Omental fat pad (tissue), 3 donors: ENCODE measurements at regions not wholly inside any gene's neighbourhood (a gene's known extent, or its start where the extent isn't known, plus 50 kb on each side); places are given as distances from the start of the nearest gene placed in this dataset.
A peak's percentile ranks its signal among the peaks of the same experiment; 100 is the strongest.

Source experiments
- ATAC-seq: fragments of 150-250 bp; one replicate; pipeline ENCODE4 v1.9.1; 2016; ENCODE audit warnings: mild to moderate bottlenecking, moderate library complexity; ENCODE audit not compliant: low FRiP score
- DNase-seq: peaks from one replicate; pipeline ENCODE4 v3.0.0-alpha.2; 2019; ENCODE audit warnings: low spot score
- TF ChIP-seq, protein P1 (sequence below), 3 donors: fragments of 450-650 bp; IDR thresholded peaks; one replicate each; pipeline ENCODE4 v1.5.1; 2016 to 2017; ENCODE audit warnings: antibody characterized with exemption in 3 of 3, mild to moderate bottlenecking in 3 of 3, moderate library complexity in 2 of 3

DNA sequence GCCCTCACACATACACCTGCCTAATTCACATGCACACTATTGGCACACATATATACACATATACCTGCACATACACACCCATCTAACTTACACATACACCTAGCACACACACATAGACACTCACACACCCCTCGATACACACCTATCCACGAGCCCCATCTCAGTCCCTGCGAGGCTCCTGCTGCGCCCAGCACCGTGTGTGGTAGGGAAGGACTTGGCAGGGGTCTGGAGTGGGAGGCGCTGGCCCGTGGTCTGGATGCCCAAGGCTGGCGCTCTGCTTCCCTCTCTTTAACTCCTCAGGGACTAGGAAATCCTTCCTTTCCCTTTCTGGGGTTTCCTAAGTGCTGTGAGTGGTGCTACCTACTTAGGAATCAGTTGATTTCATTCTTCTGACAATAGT, 202.7 kb downstream of the UQCRFS1 start:
- DNase-seq = no peak
- TF ChIP-seq, protein P1, sequence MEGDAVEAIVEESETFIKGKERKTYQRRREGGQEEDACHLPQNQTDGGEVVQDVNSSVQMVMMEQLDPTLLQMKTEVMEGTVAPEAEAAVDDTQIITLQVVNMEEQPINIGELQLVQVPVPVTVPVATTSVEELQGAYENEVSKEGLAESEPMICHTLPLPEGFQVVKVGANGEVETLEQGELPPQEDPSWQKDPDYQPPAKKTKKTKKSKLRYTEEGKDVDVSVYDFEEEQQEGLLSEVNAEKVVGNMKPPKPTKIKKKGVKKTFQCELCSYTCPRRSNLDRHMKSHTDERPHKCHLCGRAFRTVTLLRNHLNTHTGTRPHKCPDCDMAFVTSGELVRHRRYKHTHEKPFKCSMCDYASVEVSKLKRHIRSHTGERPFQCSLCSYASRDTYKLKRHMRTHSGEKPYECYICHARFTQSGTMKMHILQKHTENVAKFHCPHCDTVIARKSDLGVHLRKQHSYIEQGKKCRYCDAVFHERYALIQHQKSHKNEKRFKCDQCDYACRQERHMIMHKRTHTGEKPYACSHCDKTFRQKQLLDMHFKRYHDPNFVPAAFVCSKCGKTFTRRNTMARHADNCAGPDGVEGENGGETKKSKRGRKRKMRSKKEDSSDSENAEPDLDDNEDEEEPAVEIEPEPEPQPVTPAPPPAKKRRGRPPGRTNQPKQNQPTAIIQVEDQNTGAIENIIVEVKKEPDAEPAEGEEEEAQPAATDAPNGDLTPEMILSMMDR (IDR thresholded peaks at IDR 0.05) = no peak
- ATAC-seq = no peak

DNA sequence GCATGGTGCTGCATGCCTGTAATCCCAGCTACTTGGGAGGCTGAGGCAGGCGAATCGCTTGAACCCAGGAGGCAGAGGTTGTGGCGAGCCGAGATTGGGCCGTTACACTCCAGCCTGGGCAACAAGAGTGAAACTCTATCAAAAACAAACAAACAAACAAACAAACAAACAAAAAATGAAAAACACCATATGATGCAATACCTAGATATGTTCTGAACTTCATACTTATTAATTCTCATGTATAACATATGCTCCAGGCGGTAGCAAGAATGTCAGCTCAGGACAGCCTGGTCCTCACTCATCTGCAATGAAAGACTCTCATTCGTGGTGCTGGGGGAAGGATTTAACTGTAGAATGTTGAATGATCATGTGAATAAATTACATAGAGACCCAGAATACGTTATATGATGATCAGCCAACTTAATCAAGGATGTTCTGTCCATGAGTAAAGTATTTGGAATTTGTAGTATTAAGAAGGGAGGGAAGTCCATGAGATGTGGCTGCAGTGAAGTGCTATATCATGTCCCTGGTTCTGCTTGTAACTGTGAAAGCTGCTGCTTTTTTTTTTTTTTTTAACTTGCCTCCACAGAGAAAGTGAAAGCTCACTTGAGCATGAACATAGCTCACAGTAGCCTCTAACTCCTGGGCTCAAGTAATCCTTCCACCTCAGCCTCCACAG, 206.8 kb downstream of the UQCRFS1 start:
- ATAC-seq = peak; percentile 40
- TF ChIP-seq, protein P1 (IDR thresholded peaks at IDR 0.05) = no peak
- DNase-seq = no peak

DNA sequence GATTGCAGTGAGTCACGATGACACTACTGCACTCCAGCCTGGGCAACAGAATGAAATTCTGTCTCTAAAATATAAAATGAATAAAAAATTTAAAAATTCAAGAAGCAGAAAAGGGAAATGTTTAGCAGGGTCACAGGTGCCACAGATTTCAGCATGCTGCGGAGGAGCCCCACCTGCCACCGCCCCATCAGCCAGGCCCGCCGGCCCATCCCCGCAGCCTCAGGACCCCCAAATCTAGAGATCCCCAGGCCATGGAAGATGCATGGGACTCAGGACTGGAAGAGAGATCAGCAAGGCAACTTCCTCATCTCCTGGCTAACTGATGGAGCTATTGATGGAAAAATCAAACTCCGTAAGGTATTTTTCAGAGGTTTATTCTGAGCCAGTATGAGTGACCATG, 208.2 kb downstream of the UQCRFS1 start:
- no peak for ATAC-seq
- TF ChIP-seq, protein P1 (IDR thresholded peaks at IDR 0.05) = no peak
- no peak for DNase-seq

DNA sequence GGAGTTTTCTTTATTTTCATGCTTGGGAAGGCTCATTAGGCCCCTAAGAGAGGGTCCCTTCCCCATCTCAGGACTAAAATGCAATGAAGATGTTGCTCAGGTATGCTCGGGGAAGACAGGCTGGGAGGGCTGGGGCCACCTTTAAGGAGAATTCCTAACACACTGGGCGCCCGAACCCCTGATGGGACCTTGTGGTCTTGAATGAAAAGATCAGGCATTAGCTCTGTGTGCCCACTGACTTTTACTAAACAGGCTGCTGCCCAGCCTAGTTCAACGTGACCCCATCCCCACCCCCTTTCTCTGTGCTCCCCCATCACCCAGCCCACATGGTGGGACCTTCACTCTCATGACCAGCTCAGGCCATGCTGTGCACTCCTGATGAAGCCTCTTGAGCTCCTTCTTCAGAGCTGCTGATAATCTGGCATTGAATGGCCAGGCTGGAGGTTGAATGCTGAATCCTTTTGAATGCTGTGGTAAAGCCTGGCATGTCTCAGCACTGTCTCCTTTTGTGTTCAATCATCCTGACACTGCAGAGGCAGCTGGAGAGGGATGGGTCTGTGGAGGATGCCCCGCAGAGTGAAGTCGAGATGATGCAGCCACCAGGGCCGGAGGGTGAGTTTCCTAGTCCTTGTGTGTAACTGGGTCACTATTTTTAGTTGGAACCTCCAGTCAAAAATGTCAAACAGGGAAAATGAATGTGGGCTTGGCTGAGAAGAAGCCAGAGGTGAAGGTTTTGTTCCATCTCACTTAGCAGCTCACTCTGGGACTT, 209.1 kb downstream of the UQCRFS1 start:
- ATAC-seq = no peak
- TF ChIP-seq, protein P1 (IDR thresholded peaks at IDR 0.05) = no peak
- DNase-seq = no peak

DNA sequence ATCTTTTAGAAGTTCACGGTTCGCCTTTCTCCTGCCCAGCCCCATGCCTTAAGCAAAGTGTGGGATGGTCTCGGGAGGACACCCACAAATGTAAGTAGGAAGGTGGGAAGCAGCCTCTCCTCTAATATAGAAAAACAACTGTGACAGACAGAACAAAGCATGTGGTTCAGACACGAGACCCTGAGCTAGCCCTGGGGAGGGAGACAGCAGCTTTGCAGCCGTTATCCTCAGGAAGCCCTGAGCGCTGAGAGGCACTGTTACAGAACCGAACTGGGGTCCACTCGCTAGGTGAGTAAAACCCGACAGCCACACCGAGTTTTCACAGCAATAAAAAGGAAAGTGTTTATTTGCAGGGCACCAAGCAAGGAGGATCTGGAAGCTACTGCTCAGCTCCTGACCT, 210.6 kb downstream of the UQCRFS1 start:
- TF ChIP-seq, protein P1 (IDR thresholded peaks at IDR 0.05) = no peak
- ATAC-seq = peak; percentile 33
- DNase-seq = no peak

DNA sequence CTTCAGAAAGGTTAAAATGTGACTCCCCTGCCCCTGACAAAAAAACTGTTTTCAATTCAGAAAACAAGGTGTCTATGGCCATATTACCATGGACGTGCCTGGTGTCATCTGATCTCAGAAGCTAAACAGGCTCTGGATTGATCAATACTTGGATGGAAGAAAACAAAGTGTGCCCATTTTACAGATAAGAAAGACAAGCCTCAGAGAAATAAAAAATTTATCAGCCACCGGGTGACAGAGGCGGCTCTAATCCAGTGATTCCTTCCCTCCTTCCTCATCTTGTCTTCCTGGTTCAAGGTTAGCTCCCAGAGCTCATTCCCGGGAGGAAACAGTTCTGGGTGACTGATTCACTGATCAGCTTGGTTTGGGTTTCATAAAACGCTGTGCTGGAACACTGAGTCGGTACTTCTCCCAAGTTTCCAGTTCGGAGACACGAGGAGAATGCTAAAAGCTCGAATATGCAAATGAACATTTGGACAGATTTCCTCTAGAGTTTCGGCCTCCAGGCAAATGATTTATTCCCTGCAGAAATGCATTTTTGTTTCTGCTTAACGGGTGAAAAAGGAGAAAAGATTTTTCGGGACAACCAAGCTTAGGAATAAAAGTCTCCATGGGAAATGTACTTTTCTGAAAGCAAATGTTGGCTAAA, 211.2 kb downstream of the UQCRFS1 start:
- ATAC-seq (peak; percentile 60), DNase-seq (no peak)
- TF ChIP-seq, protein P1 (IDR thresholded peaks at IDR 0.05) = no peak
